Ramos (cell line): ENCODE measurements at regions not wholly inside any gene's neighbourhood (a gene's known extent, or its start where the extent isn't known, plus 50 kb on each side); places are given as distances from the start of the nearest gene placed in this dataset.
"Not testable (repeated sequence)": the region's sequence is repeated elsewhere in the genome, so short reads cannot be mapped to it uniquely, and the experiment has no call there.

ENCODE experiments used
- in situ Hi-C: fragments of 300-500 bp; cut with MboI; formaldehyde crosslinking; loops from one replicate; pipeline ENCODE4 v1.14.3; 2022; ENCODE audit warnings: low sequenced_read_pairs; ENCODE audit not compliant: unreplicated experiment

DNA sequence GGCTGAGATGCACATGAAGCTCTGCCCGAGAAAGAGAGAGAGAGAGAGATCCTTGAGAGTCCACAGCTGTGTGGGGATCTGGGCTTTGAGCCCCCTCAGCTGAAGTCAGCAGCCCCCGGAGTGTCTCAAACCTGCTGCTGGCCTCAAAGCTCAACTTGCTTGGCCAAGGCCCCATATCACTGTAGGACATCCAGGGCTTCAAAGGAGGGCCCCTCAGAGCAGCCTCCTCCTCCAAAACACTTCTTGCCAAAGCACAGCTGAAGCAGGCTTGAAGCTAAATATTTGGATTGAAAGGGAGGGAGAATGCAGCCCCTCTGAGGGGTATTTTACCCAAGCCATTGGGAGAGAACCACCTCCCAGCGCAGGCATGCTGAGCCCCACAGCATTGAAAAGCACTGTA is 357.6 kb downstream of the OSR1 start:
- in situ Hi-C loops = no loop called here

DNA sequence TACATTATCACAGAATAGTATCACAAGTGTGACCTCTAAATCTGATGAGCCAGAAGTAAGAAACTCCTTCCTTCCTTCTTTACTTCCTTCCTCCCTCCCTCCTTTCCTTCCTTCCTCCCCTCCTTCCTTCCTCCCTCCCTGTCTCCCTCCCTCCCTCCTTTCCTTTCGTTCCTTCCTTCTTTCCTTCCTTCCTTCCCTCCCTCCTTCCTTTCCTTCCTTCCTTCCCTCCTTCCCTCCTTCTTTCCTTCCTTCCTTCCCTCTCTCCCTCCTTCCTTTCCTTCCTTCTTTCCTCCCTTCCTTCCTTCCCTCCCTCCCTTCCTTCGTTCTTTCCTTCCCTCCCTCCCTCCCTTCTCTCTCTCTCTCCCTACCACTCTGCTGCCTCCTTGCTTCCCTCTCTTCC is 359.2 kb downstream of the OSR1 start:
- in situ Hi-C loops = no loop called here

DNA sequence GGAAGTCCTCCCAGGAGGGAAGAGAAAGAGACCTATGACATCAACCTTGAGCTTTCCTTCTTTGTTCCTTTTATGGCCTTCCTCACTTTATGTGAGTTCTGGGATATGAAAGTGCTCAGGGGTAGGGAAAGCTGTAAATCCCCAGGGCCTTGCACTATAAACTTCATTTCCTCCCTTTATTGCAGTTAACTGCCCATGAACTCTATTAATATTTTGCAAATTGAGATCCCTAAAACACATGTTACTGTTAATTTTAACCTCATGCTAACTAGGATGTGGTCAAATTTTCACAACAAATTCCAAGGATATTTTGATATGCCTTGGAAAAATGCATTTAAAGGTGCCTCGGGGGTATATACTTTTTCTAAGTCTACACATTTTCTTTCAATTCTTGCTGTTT is 359.9 kb downstream of the OSR1 start:
- in situ Hi-C loops = no loop called here

DNA sequence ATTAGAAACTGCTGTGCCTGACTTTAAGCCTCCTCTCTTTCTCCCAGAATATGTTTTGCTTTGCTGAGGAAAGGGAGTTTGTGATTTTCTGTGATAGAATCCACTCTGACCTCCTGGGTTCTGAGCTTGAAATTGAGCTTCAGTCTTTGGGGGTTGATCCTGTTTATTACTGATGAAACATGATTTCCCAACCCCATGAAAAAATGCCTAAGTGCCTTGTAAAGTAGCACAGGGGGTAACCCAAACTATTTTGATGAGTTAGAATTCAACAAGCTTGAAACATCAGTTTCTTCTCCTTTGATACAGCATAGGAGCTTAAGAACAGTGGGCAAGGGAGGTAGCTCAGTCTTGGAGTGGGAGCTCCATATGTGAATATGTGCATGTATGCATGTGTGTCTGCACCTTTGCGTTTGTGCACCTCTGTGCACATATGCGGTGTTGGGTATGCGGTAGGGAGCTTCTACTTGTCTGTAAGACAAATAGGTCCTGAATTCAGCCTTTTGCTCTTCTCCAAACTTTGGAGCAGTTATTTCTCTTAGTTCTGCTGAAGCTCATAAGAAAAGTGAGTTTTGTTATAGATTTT is 364.6 kb downstream of the OSR1 start:
- in situ Hi-C loops = no loop called here

DNA sequence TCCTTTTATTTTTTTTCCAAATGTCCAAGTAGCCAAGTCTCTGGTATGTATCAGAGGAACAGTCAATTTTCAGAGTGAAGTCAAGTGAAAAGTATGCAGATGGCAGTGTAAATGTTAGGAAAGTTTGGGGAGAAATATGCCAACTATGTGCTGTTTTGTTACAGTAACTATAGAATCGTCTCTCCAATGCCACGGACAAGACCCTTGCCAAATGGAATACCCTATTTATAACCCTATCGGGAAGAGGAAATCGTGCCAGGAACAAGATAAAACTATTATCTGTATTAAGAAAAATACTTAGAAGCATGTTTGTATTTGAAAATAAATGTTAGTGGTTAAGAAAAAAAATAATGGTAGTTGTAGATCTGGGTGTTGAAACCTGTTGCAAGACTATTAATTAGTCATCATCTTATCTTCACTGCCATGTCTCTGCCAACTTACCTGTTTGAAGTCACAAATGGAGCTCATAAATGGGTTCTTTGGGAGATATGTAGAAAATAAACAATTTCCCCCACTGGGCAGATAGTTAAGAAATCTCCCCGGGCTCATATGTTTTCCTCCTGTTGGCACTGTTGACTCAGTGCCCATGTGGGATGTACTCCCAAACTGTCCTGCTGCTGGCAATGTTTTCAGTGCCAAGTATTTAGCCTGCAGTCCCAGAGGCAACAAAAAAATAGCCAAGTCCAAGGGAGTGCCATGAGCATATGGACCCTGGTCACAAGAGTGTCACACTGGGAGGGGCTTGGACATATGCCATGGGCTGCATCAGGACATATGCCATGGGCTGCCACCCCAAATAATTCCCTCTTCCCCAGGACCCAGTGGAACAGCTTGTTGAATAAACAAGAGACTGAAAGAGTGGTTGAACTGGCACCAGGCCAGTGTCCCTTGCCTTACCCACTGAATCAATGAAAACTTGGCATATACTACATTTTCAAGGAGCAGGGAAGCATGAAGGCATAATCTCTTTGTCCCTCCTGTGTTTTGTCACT is 366.9 kb downstream of the OSR1 start:
- in situ Hi-C loops = no loop called here

DNA sequence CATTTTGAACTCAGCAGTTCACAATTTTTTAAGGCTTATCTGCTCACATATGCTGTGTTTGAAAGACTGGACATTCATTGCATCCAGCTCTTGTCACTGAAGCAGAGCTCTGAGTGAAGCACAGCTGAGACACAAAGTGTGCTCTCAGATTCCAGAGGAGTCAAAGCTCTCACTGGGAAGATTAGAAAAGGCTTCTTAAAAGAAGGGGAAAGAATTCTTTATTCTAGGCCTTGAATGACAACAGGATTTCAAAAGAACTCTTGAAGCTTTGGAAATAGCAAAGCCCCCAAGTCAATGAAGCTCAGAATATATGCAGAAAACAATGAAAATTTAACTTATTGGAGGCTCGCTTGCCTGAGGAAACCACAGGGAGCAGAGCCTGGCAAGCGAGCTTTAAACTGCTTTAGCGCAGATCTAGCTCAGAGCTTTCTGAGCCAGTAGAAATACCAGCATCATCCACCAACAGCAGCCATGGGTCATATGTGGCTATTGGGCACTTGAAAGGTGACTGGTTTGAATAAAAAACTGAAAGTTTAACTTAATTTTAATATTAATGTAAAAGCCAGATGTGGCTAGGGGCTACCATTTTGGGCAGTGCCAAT is 369.7 kb downstream of the OSR1 start:
- in situ Hi-C loops = no loop called here

DNA sequence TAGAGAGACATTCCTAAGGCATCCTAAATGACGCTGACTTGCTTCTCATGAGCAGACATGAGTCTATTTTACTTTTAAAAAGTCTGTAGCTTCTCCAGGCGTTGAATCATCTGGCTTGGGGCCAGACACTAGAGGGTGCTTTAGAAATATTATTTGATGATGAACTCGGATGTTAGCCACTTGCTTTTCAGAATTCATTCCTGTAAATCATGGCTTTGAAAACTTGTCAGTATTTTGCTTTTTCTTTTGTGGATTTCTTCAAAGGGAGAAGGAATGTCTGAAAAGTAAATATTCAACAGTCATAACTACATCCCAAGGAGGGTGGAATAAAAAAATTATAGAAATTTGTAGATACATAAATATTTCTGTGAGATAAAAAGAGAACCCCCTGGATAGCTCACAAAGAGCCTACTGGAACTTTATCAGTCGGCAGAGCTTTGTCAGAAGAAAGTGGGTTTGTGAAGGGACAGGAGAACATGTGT is 370.8 kb downstream of the OSR1 start:
- in situ Hi-C loops = no loop called here

DNA sequence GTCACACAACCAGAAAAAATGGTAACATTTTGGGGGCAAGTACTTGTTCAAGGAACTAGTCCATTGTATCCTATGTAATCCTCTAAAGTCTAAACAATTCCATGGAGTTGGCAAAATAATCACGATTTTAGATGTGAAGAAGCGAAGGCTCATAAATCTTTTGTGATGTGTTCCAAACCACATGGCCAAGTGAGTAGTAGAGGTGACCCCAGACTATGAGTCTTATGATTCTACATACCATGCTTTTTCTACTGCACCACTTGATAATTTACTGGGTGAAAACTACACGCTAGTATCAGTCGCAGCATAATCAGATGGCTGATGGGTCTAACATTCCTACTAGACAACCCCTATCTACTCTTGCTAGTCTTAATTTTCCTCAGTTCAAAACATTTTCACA is 371.4 kb downstream of the OSR1 start:
- in situ Hi-C loops = no loop called here

DNA sequence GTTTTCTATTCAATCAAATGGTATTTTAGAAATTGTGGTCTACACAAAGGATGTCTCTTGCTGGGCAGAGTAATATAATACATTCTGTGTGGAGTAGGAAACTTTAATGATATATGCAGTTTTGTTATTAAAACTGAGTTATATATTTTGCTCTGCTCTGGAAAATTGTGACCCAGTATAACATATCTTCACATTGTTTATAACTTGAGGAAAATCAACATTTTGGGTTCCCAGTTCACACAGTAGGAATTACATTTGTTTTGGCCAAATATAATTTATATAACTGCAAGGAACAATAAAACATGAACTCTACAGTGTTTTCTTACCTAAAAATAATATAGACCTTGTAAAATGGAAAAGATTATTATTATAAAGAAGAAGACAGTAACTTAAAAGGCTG is 372.4 kb downstream of the OSR1 start:
- in situ Hi-C loops = no loop called here

DNA sequence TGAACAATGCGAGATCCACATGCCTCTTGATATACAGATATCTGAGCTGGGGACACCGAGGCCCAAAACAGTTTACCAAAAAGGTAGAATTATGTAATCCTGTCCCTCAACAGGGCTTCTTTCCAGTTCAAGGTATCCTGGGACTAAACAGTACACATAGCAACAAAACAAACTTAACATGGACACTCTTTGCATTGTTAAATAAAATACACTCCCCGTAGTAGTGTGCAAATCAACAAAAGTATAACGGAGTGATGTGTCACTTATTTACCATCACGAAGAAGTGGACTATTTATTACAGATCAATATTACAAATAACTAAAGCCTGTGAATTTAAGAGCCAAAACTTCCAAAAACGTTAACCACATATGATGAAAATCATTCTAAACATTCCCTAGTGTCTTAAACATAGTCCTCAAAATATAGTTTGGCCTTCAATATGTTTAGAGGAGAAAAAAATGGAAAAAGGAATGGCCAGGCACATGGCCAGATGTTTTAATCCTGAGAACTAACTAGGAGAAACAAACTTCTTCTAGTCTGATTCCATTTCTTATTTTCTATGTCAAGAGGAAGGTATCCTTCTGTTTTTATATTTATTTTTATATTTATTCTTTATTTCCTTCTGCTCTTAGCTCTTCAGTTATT is 377.5 kb downstream of the OSR1 start:
- in situ Hi-C loops = no loop called here

DNA sequence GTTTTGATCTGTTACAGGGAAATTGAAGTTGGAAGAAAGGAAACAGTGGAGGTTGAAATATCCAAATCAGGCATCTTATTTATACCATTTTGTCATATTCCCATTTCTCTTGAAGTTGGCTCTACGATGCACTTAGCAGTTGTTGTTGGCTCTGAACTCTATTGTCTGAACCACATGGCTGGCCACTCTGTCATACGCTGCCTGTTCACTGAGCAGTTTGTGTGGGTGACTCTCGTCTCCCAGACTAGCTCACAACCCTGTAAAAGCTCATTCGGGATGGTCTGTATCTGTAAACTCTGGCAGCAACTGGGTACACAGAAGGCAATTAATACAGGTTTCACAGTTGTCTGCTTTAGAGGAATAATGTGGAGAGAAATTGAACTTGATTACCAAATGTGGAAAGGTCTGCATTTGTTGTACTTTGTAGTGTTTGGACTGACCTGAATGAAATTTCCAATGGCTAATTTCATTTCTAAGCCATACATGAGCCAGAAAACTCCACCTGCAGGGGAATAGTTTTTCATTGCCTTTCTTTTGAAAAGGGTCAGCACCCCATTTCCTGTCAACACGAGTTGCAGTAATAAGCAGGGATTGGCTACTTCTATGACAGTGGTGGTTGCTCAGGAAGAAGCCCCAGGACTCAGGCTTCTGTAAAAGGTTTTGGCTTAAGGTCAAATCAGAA is 378.2 kb downstream of the OSR1 start:
- in situ Hi-C loops = no loop called here

DNA sequence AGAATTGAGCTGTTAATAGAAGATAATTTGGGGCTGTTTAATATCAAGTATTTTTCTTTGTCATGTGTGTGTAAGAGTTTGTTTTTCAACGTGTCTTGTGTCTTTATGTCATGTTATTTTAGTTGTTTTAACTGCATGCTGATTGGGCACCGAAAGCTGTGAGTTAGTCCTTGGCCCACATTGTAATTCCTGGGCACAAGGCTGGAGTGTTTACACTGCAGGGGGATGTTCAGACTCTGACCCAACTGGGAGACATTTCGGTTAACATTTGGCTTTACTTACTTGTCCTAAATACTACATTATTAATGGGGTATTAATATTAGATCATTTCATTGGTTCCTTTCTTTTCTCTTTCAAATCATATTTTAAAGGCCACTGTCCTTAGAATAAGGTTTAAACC is 381.0 kb downstream of the OSR1 start:
- in situ Hi-C loops = no loop called here

DNA sequence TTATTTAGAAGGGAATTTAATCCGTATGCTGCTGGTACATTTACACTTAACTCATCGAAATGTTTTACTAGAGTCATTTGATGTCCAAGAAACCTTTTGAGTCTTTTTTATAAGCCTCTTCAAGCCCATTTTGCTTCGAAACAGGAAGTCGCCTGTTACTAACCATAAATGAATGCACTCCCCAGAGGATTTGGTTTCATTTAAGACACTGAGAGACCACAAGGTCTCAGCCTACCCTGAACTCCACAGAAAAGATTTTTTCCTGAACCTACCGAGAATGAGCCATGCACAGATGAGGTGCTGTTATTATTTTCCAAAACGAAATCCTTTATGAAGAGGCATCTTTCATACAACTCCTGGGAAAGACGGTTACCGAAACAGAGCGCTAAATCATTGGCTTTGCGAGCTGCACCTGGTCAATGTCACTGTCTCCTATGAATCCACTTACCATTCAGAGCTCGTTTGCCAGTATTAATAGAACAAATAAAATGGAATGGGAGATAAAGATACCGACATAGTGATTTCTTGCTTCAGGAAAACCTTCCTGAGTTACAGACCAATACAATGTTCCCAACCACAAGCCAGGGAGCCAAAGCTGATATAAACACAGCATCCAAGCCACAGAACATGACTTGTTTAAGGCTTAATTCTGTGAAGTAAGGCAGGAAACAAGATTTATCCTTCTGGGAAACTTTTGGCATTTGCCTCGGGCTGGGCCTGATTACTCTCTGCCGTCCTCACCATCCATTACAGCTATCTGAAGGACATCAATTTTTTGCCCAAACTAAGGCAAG is 382.1 kb downstream of the OSR1 start:
- in situ Hi-C loops = no loop called here

DNA sequence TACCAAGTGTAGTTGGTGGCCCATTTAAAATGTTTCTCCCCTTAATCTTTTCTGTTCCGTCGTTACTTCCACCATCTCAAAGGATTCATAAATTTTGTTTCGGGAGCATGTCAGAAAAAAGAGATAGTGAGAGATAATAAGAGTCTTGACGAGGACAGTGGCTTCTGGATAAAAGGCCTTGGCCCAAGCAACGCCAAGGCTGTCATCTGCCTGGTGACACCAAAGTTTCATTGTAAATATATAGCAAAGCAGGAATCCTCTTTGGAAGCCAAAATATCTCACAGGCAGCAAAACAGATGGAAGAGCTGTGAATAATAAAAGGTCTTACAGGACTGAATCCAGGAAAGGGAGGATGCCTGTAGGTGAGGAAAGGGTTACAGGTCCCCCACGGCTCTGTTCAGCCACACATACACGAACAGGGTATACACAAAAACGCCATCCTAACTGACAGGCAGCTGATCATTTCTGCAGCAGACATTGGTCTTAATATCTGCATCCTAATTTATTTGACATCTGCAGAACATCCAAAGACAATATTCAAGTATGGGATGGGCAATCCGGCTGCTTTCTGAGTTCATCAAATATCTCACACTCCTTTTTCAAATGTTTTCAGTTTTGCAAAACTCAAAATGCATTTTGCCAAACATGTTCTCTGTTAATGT is 382.8 kb downstream of the OSR1 start:
- in situ Hi-C loops = no loop called here

DNA sequence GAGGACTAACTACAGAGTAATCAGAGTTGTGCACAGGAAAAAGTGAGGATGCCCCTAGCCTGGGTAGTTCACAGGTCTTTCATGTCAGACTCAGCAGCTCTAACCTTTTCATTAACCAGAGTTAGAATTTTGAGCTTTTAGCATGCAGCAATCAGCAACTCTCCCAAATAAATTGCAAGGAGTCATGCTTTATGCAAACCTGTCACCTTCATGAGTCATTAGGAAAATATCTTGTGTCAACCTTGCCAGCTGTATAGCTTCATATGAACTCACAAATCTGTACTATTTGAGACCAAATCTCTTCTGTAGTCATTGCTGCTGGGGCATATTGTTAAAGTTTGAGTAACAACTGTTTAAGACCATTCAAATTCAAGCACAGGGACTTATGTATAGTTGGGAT is 382.3 kb upstream of the NT5C1B start:
- in situ Hi-C loops = no loop called here

DNA sequence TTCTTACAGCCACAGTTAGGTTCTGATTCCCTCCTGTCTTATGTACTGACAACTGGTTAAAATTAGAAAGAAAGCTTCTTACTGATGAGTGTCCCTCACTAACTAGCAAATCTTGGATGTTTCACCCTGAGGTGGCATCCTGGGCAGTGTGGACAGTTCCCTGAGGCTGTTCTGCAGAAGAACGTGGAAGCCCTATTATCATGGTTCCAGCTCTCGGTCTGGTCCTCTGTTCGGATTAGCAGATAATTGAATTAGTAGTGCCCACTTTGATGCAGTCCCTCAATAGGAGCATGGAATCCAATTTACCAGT is 381.7 kb upstream of the NT5C1B start:
- in situ Hi-C loops = no loop called here

DNA sequence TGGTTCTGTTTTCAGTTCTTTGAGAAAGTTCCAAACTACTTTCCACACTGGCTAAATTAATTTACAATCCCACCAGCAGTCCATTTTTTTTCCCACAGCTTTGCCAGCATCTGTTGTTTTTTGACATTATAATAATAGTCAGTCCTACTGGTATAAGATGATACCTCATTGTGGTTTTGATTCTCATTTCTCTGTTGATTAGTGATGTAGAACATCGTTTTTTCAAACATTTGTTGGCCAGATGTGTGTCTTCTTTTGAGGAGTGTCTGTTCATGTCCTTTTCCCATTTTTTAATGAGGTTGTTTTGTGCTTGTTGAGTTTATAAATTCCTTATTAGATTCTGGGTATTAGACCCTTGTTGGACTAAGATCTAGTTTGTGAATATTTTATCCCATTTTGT is 376.8 kb upstream of the NT5C1B start:
- in situ Hi-C loops = no loop called here

DNA sequence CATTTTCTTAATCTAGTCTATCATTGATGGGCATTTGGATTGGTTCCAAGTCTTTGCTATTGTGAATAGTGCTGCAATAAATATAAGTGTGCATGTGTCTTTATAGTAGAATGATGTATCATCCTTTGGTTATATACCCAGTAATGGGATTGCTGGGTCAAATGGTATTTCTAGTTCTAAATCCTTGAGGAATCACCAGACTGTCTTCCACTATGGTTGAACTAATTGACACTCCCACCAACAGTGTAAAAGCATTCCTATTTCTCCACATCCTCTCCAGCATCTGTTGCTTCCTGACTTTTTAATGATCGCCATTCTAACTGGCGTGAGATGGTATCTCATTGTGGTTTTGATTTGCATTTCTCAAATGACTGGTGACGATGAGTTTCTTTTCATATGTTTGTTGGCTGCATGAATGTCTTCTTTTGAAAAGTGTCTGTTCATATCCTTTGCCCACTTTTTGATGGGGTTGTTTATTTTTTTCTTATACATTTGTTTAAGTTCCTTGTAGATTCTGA is 374.4 kb upstream of the NT5C1B start:
- in situ Hi-C loops = not testable (repeated sequence)

DNA sequence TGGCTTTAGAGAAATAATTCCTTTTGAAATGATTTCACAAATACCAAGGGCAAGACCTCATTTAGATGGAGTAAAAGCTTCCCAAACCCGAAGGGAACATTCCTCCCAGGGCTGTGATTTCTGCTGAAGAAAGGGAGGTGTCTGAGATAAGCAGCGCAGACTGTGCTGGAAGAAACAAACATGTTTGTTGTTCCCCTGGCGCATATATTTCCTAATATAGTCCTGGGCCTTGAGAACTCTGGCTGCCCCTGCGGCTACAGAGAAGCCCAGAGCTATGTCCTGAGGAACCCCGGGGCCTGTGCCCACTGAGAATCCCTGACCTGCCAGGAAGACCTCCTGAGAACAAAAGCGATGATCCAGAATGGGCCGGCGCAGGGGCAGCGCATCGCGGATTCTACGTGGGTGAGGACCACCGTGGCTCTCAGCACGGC is 372.6 kb upstream of the NT5C1B start:
- in situ Hi-C loops = no loop called here
